Islet precursor cell (in vitro differentiated cells): ENCODE measurements at regions not wholly inside any gene's neighbourhood (a gene's known extent, or its start where the extent isn't known, plus 50 kb on each side); places are given as distances from the start of the nearest gene placed in this dataset.
"Not testable (repeated sequence)": the region's sequence is repeated elsewhere in the genome, so short reads cannot be mapped to it uniquely, and the experiment has no call there.

ENCODE experiments used
- DNase-seq: peaks from one replicate; pipeline ENCODE4 v3.0.0-alpha.2; 2018

DNA sequence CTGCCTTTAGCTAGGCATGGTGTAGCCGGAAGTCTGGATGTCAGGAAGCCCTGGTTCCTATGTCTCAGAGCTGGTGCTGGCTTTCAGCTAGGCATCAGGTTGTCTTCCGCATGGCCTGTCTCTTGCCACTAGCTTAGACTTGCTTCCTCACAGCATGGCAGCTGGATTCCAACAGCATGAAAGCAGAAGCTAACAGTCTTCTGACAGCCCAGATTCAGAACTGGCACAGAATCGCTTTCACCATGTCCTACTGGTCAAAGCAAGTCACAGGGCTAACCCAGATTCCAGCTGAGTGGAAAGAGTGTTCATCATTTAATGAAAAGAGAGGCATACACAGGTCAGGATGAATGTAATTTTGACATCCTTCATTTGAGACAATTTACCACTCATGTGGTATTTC, 1050.5 kb downstream of the ROBO2 start:
- DNase-seq, result no peak

GRCh38 chr3:78091478-78092119, 1051.7 kb downstream of the ROBO2 start:
- no peak for DNase-seq

- DNase-seq, result not testable (repeated sequence)
Measured at GRCh38 chr3:78092574-78092973, 1052.7 kb downstream of the ROBO2 start.

DNA sequence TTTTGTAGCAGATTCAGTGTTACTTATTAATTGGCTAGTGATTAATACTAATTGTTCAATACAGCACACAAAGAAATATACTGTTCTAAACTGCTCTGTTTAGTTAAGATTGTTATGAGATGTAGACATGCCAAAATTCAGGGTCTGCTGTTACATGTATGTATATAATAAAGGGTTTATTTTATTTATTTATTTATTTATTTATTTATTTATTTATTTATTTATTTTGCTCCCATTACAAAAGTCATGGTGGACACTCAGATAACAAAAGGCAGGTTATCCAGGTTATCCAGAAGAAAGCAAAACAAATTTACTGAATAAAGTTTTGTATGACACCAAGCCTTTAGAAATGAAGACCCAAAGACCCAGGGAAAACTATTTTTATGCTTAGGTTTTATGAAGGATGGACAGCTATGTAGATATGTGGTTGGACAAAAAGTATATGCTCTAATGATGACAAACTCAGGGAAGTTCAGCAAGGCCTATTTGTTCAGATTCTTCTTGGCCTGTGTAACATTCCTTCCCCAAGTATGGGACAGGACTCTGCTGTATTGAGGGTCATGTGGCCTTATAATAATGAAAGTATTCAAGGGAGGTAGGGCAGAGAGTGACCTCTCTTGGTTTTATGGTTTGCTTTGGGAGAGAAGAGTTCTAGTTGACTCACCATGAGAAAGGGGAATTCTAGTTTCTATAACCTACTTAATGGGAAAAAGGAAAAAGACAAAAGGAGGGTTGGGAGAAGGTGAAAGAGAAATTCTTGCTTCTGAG, 1056.8 kb downstream of the ROBO2 start:
- no peak for DNase-seq

DNA sequence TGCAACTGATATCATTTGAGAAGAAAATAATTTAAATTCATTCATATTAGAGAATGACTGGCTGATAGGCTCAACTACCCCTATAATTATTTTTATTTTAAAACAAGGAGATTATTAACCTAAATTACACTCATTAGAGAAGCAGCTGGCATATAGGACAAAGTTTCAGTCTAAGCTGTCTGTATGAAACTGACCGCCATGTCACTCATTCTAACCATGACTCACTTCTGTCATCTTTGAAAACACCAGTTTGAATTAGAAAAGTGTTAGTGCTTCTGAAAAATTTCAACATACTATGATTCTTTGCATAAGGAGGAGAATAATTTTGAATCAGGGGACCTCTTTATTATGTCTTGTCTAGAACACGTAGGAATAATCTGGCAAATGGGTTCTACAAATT, 1058.5 kb downstream of the ROBO2 start:
- DNase-seq, result no peak

- no peak for DNase-seq
Measured at GRCh38 chr3:78101384-78101783, 1061.5 kb downstream of the ROBO2 start.

GRCh38 chr3:78108269-78108961, 1068.5 kb downstream of the ROBO2 start:
- DNase-seq, result not testable (repeated sequence)

- DNase-seq, result no peak
Measured at GRCh38 chr3:78112291-78113010, 1072.6 kb downstream of the ROBO2 start.

- no peak for DNase-seq
Measured at GRCh38 chr3:78115983-78116382, 1076.1 kb downstream of the ROBO2 start.

- no peak for DNase-seq
Measured at GRCh38 chr3:78116874-78117273, 1077.0 kb downstream of the ROBO2 start.

DNA sequence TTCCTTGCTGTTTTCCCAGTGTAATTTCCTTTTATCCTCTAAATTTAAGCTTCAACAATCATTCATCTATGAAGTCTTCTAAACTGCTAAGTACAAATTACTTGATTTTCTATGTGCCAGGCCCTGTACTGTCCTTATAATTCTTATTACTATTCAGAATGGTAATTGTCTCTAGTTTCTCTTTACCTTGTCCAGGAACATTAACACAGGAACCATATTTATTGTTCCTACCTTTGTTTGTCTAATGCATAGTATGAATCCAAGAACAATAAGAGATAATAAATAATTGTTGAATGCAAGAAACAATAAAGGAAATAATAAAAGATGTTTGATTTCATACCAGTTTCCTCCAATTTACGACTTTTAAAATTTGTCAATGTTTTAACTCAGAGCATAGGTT, 1083.2 kb downstream of the ROBO2 start:
- DNase-seq, result no peak

DNA sequence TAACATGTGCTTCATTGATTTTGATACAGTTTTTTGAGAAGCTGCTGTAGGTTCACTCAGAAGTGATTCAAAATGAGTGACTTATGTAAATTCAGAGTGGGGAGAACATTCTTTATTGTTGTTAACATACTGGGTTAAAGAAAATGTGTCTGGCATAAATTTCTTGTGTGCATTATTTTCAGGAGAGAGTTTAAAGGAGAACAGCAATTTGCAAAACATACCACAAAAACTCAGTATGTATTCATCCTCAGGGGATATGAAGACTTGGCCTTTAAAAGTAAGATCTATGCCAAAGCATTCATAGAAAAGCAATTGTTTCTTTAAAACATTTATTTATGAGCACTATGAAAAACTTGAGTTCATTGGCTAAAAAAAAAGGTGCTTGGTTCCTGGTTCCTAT, 1089.8 kb downstream of the ROBO2 start:
- DNase-seq, result no peak

DNA sequence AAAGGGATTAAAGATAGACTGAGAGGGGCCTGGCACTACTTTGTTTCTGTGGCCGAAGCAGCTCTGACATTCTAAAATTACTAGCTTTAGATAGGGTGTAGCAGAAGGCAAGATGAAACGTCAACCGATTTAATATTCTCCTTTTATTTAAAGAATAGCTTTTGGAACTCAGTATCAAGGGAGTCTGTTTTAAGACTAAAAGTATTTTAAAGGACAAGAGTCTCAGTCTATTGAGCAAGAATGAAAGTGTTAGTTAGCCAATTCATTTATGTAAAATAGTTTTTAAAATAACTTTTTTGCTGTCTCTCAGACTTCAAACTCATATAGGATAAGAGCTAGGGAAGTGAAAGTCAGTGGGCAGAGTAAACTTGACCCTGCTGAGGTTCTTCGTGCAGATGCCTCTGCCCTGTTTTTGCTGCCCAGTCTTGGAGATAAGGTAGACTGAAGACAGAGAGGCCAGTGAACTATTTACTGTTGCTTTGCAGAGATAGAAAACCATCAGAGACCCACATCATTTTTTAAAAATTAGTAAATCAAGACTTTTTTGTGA, 1090.9 kb downstream of the ROBO2 start:
- no peak for DNase-seq

DNA sequence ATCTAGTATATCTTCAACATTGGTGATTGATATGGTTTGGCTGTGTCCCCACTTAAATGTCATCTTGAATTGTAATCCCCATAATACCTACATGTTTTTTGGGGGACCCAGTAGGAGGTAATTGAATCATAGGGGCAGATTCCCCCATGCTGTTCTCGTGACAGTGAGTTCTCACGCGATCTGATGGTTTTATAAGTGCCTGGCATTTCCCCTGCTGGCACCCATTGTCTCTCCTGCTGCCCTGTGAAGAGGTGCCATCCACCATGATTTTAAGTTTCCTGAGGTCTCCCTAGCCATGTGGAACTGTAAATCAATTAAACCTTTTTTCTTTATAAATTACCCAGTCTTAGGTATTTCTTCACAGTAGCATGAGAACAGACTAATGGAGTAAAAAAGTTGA, 1094.6 kb downstream of the ROBO2 start:
- no peak for DNase-seq

- no peak for DNase-seq
Measured at GRCh38 chr3:78139166-78139565, 1099.3 kb downstream of the ROBO2 start.

GRCh38 chr3:78140274-78140673, 1100.4 kb downstream of the ROBO2 start:
- no peak for DNase-seq

DNA sequence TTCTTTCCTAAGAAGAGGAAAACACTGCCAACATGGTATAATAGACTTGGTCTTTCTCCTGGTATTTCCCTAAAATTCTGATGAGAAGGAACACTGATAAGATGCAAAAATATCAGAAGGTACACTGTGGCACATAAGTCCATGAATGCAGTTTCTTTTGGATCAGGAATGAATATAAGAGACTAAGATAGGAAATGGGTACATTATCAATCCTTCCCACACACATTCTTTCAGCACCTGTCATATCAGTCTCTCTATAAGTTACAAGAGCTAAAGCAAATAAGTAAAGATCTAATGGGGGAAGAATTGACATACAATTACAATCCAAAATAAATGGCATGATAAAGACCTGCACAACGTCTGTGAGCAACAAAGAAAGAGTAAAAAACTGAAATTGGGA, 1101.0 kb downstream of the ROBO2 start:
- DNase-seq, result no peak

DNA sequence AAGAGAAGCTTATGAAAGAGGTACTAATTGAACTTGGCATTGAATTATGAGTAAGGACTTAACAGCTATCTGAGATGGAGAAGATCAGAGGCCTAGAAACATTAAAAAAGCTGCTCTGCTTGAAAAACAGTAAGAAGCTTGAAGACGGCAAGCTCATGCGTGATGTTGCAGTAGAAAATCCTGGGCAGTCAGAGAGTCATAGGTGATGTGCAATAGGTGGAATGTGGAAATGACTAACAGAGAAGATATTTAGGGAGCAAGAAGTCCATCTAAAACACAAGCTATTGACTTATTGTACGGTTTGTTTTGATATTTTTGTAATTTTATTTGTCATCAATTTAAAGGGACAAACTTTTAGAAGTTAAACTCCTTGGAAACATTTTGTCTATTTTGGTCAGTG, 1101.4 kb downstream of the ROBO2 start:
- no peak for DNase-seq

- DNase-seq, result no peak
Measured at GRCh38 chr3:78143000-78143399, 1103.1 kb downstream of the ROBO2 start.

DNA sequence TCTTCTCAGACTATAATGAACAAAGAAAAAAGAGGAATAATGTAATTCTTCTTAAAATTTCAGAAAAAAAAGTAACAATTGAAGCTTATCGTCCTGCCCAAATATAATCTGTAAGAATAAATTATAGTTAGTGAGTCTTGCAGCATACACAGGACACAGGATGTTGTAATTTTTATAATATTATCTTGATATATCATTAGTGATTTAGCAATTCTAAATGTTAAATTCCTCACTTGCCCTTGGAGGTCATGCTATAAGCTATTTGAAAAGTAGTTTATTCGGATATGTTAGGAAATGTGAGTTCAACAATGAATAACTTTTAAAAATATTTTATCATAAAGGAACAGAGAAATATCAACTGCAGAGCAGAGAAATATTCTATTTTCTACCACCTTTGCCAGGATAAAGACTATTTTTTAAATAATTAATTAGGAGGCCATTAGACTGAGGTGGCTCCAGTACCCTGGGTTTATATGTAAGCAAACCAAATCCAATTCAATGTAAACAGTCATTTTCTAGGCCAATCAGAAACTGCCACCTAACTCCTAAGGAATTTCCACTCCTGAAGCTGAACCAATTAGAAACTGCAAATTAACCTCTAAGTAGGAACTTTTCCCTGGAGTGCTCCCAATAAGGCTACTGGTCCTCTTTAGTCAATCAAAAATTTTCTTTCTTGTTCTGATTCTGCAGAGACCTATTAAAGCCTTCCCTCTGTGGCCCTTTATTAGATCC, 1109.3 kb downstream of the ROBO2 start:
- DNase-seq, result no peak

- DNase-seq, result no peak
Measured at GRCh38 chr3:78153973-78154372, 1114.1 kb downstream of the ROBO2 start.

GRCh38 chr3:78154521-78155186, 1114.8 kb downstream of the ROBO2 start:
- DNase-seq, result no peak
